ENCODE measurements at regions not wholly inside any gene's neighbourhood (a gene's known extent, or its start where the extent isn't known, plus 50 kb on each side); places are given as distances from the start of the nearest gene placed in this dataset.
"Not testable (repeated sequence)": the region's sequence is repeated elsewhere in the genome, so short reads cannot be mapped to it uniquely, and the experiment has no call there.

DNA sequence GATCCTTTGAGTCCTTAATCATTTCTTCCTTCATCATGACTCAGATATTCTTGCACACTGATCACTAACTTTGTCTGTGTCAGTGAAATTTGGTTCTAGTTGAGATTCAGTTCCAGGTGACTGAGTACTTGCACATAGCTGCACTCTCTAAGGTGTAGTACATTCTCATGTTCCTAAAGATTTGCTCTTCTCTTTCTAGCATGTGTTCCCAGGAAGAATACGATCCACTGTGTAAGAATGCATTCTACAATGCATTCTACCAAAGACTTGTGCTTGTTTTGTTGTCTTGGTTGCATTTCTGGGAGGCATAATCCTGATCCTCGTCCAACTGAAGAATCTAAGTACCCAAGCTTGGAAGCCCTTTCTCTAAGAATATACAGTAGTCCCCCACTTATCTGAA, 104.3 kb upstream of the CDC42BPA start:
- ChIA-PET POLR2A (ENCODE audit: low non-redundant PET) (no interaction called here), CTCF (no interaction called here)
- DNase-seq (ENCODE audit: low spot score) = no peak

DNA sequence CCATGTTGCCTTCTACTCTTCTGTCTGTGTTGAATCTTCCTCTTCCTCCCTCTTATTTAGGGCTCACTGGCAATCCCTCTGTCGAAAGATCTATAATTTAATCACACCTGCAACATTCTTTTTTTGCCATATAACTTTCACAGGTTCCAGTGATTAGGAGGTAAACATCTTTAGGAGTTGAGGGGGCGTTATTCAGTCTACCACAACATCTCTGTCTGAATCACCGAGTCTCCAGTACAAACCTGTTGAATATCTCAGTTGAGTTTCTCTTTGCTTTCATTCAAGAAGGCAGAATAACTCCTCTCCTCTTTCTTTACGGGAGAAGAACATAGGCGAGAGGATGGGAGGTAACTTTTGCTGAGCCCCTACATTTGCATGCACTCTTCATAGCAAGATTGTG, 101.9 kb upstream of the CDC42BPA start:
- DNase-seq (ENCODE audit: low spot score) = no peak
- TF ChIP-seq, protein P1, sequence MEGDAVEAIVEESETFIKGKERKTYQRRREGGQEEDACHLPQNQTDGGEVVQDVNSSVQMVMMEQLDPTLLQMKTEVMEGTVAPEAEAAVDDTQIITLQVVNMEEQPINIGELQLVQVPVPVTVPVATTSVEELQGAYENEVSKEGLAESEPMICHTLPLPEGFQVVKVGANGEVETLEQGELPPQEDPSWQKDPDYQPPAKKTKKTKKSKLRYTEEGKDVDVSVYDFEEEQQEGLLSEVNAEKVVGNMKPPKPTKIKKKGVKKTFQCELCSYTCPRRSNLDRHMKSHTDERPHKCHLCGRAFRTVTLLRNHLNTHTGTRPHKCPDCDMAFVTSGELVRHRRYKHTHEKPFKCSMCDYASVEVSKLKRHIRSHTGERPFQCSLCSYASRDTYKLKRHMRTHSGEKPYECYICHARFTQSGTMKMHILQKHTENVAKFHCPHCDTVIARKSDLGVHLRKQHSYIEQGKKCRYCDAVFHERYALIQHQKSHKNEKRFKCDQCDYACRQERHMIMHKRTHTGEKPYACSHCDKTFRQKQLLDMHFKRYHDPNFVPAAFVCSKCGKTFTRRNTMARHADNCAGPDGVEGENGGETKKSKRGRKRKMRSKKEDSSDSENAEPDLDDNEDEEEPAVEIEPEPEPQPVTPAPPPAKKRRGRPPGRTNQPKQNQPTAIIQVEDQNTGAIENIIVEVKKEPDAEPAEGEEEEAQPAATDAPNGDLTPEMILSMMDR (conservative IDR thresholded peaks at IDR 0.05; ENCODE audit: low read depth) = no peak
- CTCF ChIA-PET = interaction anchor here (0.6 to 0.8 kb wide), 3 partner anchors 8 to 360 kb away, joined by 3 read pairs; no protein-coding TSS in a partner anchor
- POLR2A ChIA-PET (ENCODE audit: low non-redundant PET) = no interaction called here
- H3K27ac ChIP-seq = no peak overlapping the region

More for the DNA sequence above, 104.3 kb upstream of the CDC42BPA start:
- TF ChIP-seq, protein P1 (conservative IDR thresholded peaks at IDR 0.05; ENCODE audit: low read depth) = no peak
- H3K27ac ChIP-seq = no peak overlapping the region

DNA sequence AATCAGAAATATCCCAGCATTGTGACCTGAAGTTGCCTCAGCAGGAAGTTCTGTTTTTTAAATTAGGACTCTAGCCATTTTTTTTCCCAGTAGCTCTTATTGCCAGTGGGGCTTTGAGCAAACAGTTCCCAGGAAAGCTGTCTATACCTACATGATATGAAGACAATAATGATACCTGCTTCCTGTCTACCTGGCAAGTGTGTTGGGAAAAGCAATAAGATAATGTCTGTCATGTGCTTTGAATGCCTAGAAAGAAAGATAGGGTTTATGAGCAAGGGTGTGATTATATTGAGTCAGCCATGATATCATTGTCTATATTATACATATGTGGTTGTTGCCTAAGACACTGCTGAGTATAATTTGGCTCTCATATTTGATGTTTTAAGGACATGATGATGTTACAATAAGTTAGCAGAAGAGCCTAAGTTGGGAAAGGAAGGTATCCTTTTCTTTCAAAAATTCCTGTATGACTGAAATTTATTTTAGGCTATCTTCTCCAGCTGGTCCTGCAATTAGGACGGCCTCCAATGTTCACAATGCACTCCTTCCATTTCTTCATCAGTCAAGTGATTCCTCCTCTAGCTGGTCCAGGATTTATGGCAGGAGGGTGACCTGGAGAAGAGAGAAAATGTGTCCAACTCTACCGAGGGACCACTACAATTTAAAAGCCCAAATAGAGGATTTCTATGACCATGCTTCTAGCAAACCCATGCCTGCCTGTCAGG, 99.6 kb upstream of the CDC42BPA start:
- POLR2A ChIA-PET (ENCODE audit: low non-redundant PET) = no interaction called here
- TF ChIP-seq, protein P1 (conservative IDR thresholded peaks at IDR 0.05; ENCODE audit: low read depth) = no peak

DNA sequence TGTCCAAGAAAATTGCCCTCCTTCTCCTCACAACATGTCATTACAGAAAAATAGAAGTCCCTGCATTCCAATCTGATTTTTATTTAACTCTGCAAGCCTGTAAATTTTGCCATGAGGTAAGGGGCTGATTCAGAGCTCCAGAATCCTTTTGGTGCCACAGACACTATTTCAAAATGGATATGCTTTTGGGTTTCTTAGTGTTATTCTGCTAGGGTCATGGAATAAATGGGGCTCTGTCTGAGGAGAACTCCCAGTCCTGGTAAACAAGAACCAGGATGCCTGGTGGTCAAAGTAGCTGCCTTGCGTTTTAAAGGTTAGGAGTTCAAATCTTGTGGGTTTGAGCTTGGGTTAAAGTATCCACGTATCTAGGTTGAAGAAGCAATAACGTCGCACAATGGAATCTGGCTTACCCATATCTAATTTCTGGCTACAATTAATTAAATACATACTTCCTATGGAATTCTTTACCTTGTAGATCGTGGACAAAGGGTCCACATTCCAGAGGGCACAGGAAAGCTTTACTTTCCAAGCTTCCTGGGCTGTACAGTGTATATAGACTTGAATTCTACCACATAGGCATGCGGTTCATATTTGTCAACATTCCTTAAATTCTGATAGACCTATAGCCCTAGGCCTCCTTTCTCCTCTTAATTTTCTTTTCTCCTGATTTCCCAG, 98.0 kb upstream of the CDC42BPA start:
- CTCF ChIA-PET = interaction anchor here (1.1 kb wide), 1 partner anchor 15 kb away, joined by 3 read pairs; no protein-coding TSS in a partner anchor

More for the DNA sequence above, 99.6 kb upstream of the CDC42BPA start:
- DNase-seq (ENCODE audit: low spot score) = no peak
- H3K27ac ChIP-seq = no peak overlapping the region
- CTCF ChIA-PET = no interaction called here

DNA sequence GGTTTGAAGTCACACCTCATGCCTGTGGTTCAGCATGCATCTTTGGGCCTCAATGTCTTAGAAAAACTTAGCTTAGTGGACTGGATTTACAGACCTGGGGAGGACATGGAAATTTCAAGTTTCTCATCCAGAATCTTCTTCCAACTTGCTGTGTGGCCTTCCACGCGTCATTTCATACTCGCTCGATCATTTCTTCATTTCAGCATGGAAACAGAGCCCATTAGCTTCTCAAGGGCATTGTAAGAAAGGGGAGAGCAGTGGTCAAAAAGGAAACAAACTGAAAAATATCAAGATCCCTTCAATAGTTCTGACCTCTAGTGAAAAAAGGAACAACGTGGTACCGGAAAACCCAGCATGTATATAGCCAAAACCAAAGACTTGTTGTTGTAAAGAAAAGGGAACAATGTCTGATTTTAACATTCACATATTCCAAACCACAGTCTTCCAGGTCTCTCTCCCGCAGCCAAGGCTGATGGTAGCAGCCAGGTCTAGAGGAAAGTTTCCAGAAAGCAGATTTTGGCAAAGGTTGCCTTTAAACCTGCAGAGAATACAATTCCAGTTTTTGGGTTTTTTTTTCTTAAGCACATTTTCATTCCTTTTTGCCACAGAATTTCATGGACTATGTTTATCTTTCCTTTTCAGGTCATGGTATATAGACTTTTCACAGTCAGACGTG, 97.0 kb upstream of the CDC42BPA start:
- ChIA-PET CTCF (no interaction called here), POLR2A (ENCODE audit: low non-redundant PET) (no interaction called here)
- DNase-seq (ENCODE audit: low spot score) = no peak
- H3K27ac ChIP-seq = no peak overlapping the region
- TF ChIP-seq, protein P1 (conservative IDR thresholded peaks at IDR 0.05; ENCODE audit: low read depth) = no peak

More for the DNA sequence above, 98.0 kb upstream of the CDC42BPA start:
- DNase-seq (ENCODE audit: low spot score) = no peak
- H3K27ac ChIP-seq = no peak overlapping the region
- TF ChIP-seq, protein P1 (conservative IDR thresholded peaks at IDR 0.05; ENCODE audit: low read depth) = no peak
- POLR2A ChIA-PET (ENCODE audit: low non-redundant PET) = no interaction called here

DNA sequence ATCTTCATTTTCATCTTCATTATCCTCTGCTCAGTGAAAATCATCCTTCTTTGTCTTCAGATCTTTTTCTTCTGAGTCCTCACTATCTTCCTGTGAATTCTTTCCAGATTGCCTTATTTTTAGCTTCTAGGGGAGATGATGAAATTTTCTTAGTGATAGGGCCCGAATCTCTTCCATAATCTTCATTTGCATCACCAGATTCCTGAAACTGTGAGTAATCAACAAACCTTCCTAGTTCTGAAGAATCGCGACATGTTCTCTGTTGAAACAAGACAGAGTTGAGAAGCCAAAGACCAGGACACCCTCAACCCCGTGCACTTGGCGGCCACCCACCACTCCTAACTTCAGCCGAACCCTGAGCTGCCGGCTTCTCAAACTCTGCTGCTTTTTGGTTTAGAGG, 92.8 kb upstream of the CDC42BPA start:
- DNase-seq (ENCODE audit: low spot score) = no peak
- POLR2A ChIA-PET (ENCODE audit: low non-redundant PET) = no interaction called here
- H3K27ac ChIP-seq = no peak overlapping the region
- CTCF ChIA-PET = interaction anchor here (0.6 kb wide), 1 partner anchor 933 kb away, joined by 3 read pairs; no protein-coding TSS in a partner anchor
- TF ChIP-seq, protein P1 (conservative IDR thresholded peaks at IDR 0.05; ENCODE audit: low read depth) = no peak

DNA sequence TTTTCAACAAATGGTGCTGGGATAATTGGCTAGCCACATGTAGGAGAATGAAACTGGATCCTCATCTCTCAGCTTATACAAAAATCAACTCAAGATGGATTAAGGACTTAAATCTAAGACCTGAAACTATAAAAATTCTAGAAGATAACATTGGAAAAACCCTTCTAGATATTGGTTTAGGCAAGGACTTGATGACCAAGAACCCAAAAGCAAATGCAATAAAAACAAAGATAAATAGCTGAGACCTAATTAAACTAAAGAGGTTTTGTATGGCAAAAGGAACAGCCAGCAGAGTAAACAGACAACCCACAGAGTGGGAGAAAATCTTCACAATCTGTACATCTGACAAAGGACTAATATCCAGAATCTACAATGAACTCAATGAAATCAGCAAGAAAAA, 88.0 kb upstream of the CDC42BPA start:
- DNase-seq (ENCODE audit: low spot score); H3K27ac ChIP-seq; POLR2A ChIA-PET (ENCODE audit: low non-redundant PET): not testable (repeated sequence)
- CTCF ChIA-PET = interaction anchor here (0.6 kb wide), 2 partner anchors 108 to 620 kb away, joined by 4 read pairs; no protein-coding TSS in a partner anchor

Data from RWPE1 (cell line).